ENCODE measurements at regions not wholly inside any gene's neighbourhood (a gene's known extent, or its start where the extent isn't known, plus 50 kb on each side); places are given as distances from the start of the nearest gene placed in this dataset.

GRCh38 chr7:135801045-135801693, 52.6 kb upstream of the FAM180A start:
- ChIA-PET CTCF (ENCODE audit: partially characterized antibody) (interaction anchor here (0.7 to 5.2 kb wide), 48 partner anchors 8 to 605 kb away, joined by 3 to 49 read pairs (median 4); no protein-coding TSS in a partner anchor), POLR2A (ENCODE audit: partially characterized antibody) (interaction anchor here (0.5 to 1.1 kb wide), 2 partner anchors 207 to 218 kb away, joined by 3 read pairs; no protein-coding TSS in a partner anchor)
- Histone ChIP-seq H3K36me3 (ENCODE audit: control insufficient read depth in 2 of 4, insufficient read depth in 4 of 4, low read length in 3 of 4) (no peaks in the 10 kb centered on the region), H3K56ac (replicated peaks; ENCODE audit: insufficient read length, low read depth, low read length) (no peak overlapping the region), H2AFZ (ENCODE audit: low read length) (peak overlapping the region; percentile 100), H2AK5ac (ENCODE audit: low read depth, low read length) (no peak overlapping the region), H3K18ac (ENCODE audit: extremely low read depth, low read length) (no peak overlapping the region; the same call in 1 of the 2 replicates), H4K91ac (replicated peaks; ENCODE audit: insufficient read length, low read length) (no peak overlapping the region), H3K79me1 (ENCODE audit: low read depth, low read length) (no peaks in the 10 kb centered on the region), H3K27ac (ENCODE audit: low read depth, low read length) (no peak overlapping the region), H3K23ac (ENCODE audit: insufficient read length) (no peak overlapping the region), H3K4ac (replicated peaks; ENCODE audit: insufficient read length, low read depth, low read length) (no peak overlapping the region), H3K14ac (ENCODE audit: insufficient read length) (no peak overlapping the region), H3K4me1 (replicated peaks in 1 of 4; ENCODE audit: control insufficient read depth in 3 of 4, insufficient read depth in 4 of 4, low read length in 3 of 4) (peaks cover 0 to 2% (median 2%) of the 10 kb centered on the region in 4 experiments; a peak in 3 of 7 replicates), H4K8ac (ENCODE audit: extremely low read depth, insufficient read depth, low read length) (no peak overlapping the region), H3K4me2 (ENCODE audit: insufficient read depth in 1 of 2, low read depth in 2 of 2, low read length in 2 of 2) (peak overlapping the region; percentile 10 to 53; a peak in 3 of 4 replicates), H4K20me1 (replicated peaks in 1 of 2; ENCODE audit: control insufficient read depth in 1 of 2, insufficient read depth in 2 of 2, low read length in 2 of 2) (no peaks in the 10 kb centered on the region), H3K79me2 (ENCODE audit: control insufficient read depth in 1 of 2, insufficient read depth in 2 of 2, low read length in 2 of 2) (no peaks in the 10 kb centered on the region), H2BK12ac (ENCODE audit: low read depth, low read length) (no peak overlapping the region), H2BK5ac (ENCODE audit: low read depth, low read length) (no peak overlapping the region), H3K27me3 (replicated peaks in 1 of 4; ENCODE audit: control insufficient read depth in 3 of 4, extremely low read depth in 1 of 4, insufficient read depth in 3 of 4, low read length in 3 of 4) (no peaks in the 10 kb centered on the region; a peak in 1 of 7 replicates), H4K5ac (ENCODE audit: insufficient read length, low read depth, low read length) (no peak overlapping the region), H2BK15ac (ENCODE audit: low read length) (no peak overlapping the region), H3K23me2 (ENCODE audit: low read depth, low read length) (no peaks in the 10 kb centered on the region), H2BK20ac (ENCODE audit: low read length) (no peak overlapping the region), H3K9me3 (ENCODE audit: insufficient read depth in 2 of 2, low read depth in 1 of 2, low read length in 1 of 2) (no peaks in the 10 kb centered on the region), H2BK120ac (replicated peaks; ENCODE audit: low read depth, low read length) (no peak overlapping the region), H3K9ac (replicated peaks in 1 of 4; ENCODE audit: extremely low read depth in 1 of 4, low read depth in 3 of 4, low read length in 3 of 4) (peak overlapping the region in 1 of 4 experiments; percentile 14; a peak in 1 of 7 replicates), H3K4me3 (ENCODE audit: extremely low read depth in 1 of 4, insufficient read depth in 2 of 4, low read depth in 3 of 4, low read length in 4 of 4) (peak overlapping the region in 1 of 4 experiments; percentile 30; a peak in 1 of 8 replicates)
- 40% methylated on average over 16 of the region's 16 CpGs; no CpG with 5 or more reads in 1 of the 2 experiments for WGBS, 2 experiments (ENCODE audit: extremely low coverage in 1 of 2, insufficient coverage in 1 of 2, insufficient read length in 1 of 2, insufficient replicate concordance in 2 of 2, low coverage in 1 of 2, low lambda C conversion rate in 2 of 2, missing lambda C conversion rate in 1 of 2)
- FAIRE-seq (peak; percentile 94), DNase-seq (ENCODE audit: low read depth in 1 of 2, low spot score in 2 of 2) (peak in 1 of 2 experiments; percentile 49)
- TF ChIP-seq POU5F1 (IDR thresholded peaks at IDR 0.05; ENCODE audit: low read depth, low read length), result no peak
- TF ChIP-seq CREB1 (IDR thresholded peaks at IDR 0.05), result no peak
- TF ChIP-seq, protein P1, sequence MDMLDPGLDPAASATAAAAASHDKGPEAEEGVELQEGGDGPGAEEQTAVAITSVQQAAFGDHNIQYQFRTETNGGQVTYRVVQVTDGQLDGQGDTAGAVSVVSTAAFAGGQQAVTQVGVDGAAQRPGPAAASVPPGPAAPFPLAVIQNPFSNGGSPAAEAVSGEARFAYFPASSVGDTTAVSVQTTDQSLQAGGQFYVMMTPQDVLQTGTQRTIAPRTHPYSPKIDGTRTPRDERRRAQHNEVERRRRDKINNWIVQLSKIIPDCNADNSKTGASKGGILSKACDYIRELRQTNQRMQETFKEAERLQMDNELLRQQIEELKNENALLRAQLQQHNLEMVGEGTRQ (IDR thresholded peaks at IDR 0.05; ENCODE audit: low read length), result no peak
- no peak for TF ChIP-seq GABPA (IDR thresholded peaks at IDR 0.05; ENCODE audit: borderline replicate concordance, insufficient read depth, low read length)
- no peak for TF ChIP-seq CBX8 (IDR thresholded peaks at IDR 0.05; ENCODE audit: borderline replicate concordance, low read depth, low read length)
- TF ChIP-seq SIX5 (IDR thresholded peaks at IDR 0.05; ENCODE audit: low read depth, low read length), result no peak
- TF ChIP-seq POLR2AphosphoS5 (IDR thresholded peaks at IDR 0.05; ENCODE audit: low read depth, low read length), result no peak
- TF ChIP-seq NANOG (IDR thresholded peaks at IDR 0.05; ENCODE audit: insufficient read depth, low read depth, low read length, poor library complexity, severe bottlenecking), result no peak
- no peak for TF ChIP-seq NRF1 (IDR thresholded peaks at IDR 0.05; ENCODE audit: low read depth, low read length)
- TF ChIP-seq HDAC2 (IDR thresholded peaks at IDR 0.05; ENCODE audit: borderline replicate concordance in 1 of 2, low read depth in 2 of 2, low read length in 2 of 2), result no peak
- TF ChIP-seq RXRA (IDR thresholded peaks at IDR 0.05; ENCODE audit: insufficient read depth, low read depth, low read length), result no peak

Measured in H1 (cell line).